ENCODE measurements at regions not wholly inside any gene's neighbourhood (a gene's known extent, or its start where the extent isn't known, plus 50 kb on each side); places are given as distances from the start of the nearest gene placed in this dataset.

GRCh38 chr2:60002183-60002867, 551.1 kb downstream of the BCL11A start:
- TF ChIP-seq TCF7L2 (IDR thresholded peaks at IDR 0.05; ENCODE audit: low read depth, low read length) = no peak
- TF ChIP-seq REST (IDR thresholded peaks at IDR 0.05; ENCODE audit: insufficient read depth in 1 of 2, low read depth in 2 of 2, low read length in 1 of 2) = no peak
- no peak for TF ChIP-seq POLR2AphosphoS5 (IDR thresholded peaks at IDR 0.05; ENCODE audit: low read depth, low read length)
- no peak for TF ChIP-seq SIN3A (IDR thresholded peaks at IDR 0.05; ENCODE audit: borderline replicate concordance, insufficient read depth, low read depth, low read length)
- TF ChIP-seq, protein P1, sequence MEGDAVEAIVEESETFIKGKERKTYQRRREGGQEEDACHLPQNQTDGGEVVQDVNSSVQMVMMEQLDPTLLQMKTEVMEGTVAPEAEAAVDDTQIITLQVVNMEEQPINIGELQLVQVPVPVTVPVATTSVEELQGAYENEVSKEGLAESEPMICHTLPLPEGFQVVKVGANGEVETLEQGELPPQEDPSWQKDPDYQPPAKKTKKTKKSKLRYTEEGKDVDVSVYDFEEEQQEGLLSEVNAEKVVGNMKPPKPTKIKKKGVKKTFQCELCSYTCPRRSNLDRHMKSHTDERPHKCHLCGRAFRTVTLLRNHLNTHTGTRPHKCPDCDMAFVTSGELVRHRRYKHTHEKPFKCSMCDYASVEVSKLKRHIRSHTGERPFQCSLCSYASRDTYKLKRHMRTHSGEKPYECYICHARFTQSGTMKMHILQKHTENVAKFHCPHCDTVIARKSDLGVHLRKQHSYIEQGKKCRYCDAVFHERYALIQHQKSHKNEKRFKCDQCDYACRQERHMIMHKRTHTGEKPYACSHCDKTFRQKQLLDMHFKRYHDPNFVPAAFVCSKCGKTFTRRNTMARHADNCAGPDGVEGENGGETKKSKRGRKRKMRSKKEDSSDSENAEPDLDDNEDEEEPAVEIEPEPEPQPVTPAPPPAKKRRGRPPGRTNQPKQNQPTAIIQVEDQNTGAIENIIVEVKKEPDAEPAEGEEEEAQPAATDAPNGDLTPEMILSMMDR (IDR thresholded peaks at IDR 0.05) = no peak
- no peak for ATAC-seq
- CTCF ChIA-PET = no interaction called here
- intact Hi-C loops (cut with micrococcal nuclease; ENCODE audit: unreplicated experiment) = no loop called here
- H3K9me3 ChIP-seq (ENCODE audit: control insufficient read depth, insufficient read depth, low read depth, low read length) = no peaks in the 10 kb centered on the region
- no peak overlapping the region for H3K27ac ChIP-seq (ENCODE audit: low read length)
- no peak overlapping the region for H3K4me3 ChIP-seq (ENCODE audit: low read depth in 2 of 2, low read length in 2 of 2)
- no peaks in the 10 kb centered on the region; the same call in 1 of the 2 replicates for H3K36me3 ChIP-seq (ENCODE audit: control insufficient read depth, insufficient read depth, low read length)
- no peaks in the 10 kb centered on the region for H3K4me1 ChIP-seq (ENCODE audit: control insufficient read depth, insufficient read depth, low read length)
- POLR2A ChIA-PET = no interaction called here
- H3K27me3 ChIP-seq (ENCODE audit: control insufficient read depth, insufficient read depth, low read length) = no peaks in the 10 kb centered on the region
- DNase-seq (ENCODE audit: low read depth, low spot score) = no peak
- no TSS peak for BruUV-seq (replicated peaks)
- in situ Hi-C loops (cut with HindIII; ENCODE audit: low pct_unique_long_range_greater_than_20kb, low sequenced_read_pairs) = no loop called here

- ChIA-PET CTCF (no interaction called here), POLR2A (no interaction called here)
- no TSS peak for BruUV-seq (replicated peaks)
- ATAC-seq = no peak
- TF ChIP-seq REST (IDR thresholded peaks at IDR 0.05; ENCODE audit: insufficient read depth in 1 of 2, low read depth in 2 of 2, low read length in 1 of 2) (no peak), POLR2AphosphoS5 (IDR thresholded peaks at IDR 0.05; ENCODE audit: low read depth, low read length) (no peak), TCF7L2 (IDR thresholded peaks at IDR 0.05; ENCODE audit: low read depth, low read length) (no peak), SIN3A (IDR thresholded peaks at IDR 0.05; ENCODE audit: borderline replicate concordance, insufficient read depth, low read depth, low read length) (no peak)
- TF ChIP-seq, protein P1 (IDR thresholded peaks at IDR 0.05) = no peak
- Histone ChIP-seq H3K9me3 (ENCODE audit: control insufficient read depth, insufficient read depth, low read depth, low read length) (no peaks in the 10 kb centered on the region), H3K27ac (ENCODE audit: low read length) (no peak overlapping the region), H3K36me3 (ENCODE audit: control insufficient read depth, insufficient read depth, low read length) (no peaks in the 10 kb centered on the region), H3K4me1 (ENCODE audit: control insufficient read depth, insufficient read depth, low read length) (no peaks in the 10 kb centered on the region), H3K4me3 (ENCODE audit: low read depth in 2 of 2, low read length in 2 of 2) (no peak overlapping the region), H3K27me3 (ENCODE audit: control insufficient read depth, insufficient read depth, low read length) (no peaks in the 10 kb centered on the region)
- in situ Hi-C loops (cut with HindIII; ENCODE audit: low pct_unique_long_range_greater_than_20kb, low sequenced_read_pairs) = no loop called here
- intact Hi-C loops (cut with micrococcal nuclease; ENCODE audit: unreplicated experiment) = no loop called here
- no peak for DNase-seq (ENCODE audit: low read depth, low spot score)
These were observed 552.8 kb downstream of the BCL11A start for GRCh38 chr2:60000686-60001085.
